ENCODE measurements at regions not wholly inside any gene's neighbourhood (a gene's known extent, or its start where the extent isn't known, plus 50 kb on each side); places are given as distances from the start of the nearest gene placed in this dataset.

- no peak for DNase-seq
Observed at GRCh38 chr6:45791211-45792168, 224.2 kb downstream of the CLIC5 start.

- no peak for DNase-seq
Observed at GRCh38 chr6:45789238-45789637, 226.4 kb downstream of the CLIC5 start.

- no peak for DNase-seq
Observed at GRCh38 chr6:45787384-45787783, 228.3 kb downstream of the CLIC5 start.

GRCh38 chr6:45786355-45786781 lies 229.3 kb downstream of the CLIC5 start:
- DNase-seq, result no peak

GRCh38 chr6:45784250-45784649 lies 231.4 kb downstream of the CLIC5 start:
- DNase-seq, result no peak

- DNase-seq, result no peak
Observed at GRCh38 chr6:45783716-45784115, 231.9 kb downstream of the CLIC5 start.

- DNase-seq, result no peak
Observed at GRCh38 chr6:45781890-45782289, 233.8 kb downstream of the CLIC5 start.

- no peak for DNase-seq
Observed at GRCh38 chr6:45780523-45780922, 235.1 kb downstream of the CLIC5 start.

GRCh38 chr6:45775026-45775697 lies 240.5 kb downstream of the CLIC5 start:
- DNase-seq, result no peak

GRCh38 chr6:45773906-45774305 lies 241.8 kb downstream of the CLIC5 start:
- DNase-seq, result no peak

- no peak for DNase-seq
Observed at GRCh38 chr6:45772886-45773495, 242.7 kb downstream of the CLIC5 start.

GRCh38 chr6:45772051-45772450 lies 243.6 kb downstream of the CLIC5 start:
- DNase-seq, result no peak

- DNase-seq, result no peak
Observed at GRCh38 chr6:45763281-45763680, 252.4 kb downstream of the CLIC5 start.

- no peak for DNase-seq
Observed at GRCh38 chr6:45759472-45759810, 256.2 kb downstream of the CLIC5 start.

- no peak for DNase-seq
Observed at GRCh38 chr6:45758787-45759471, 256.7 kb downstream of the CLIC5 start.

- DNase-seq, result no peak
Observed at GRCh38 chr6:45757443-45758130, 258.1 kb downstream of the CLIC5 start.

- DNase-seq, result no peak
Observed at GRCh38 chr6:45756606-45757005, 259.1 kb downstream of the CLIC5 start.

GRCh38 chr6:45754432-45754831 lies 261.2 kb downstream of the CLIC5 start:
- no peak for DNase-seq

GRCh38 chr6:45746046-45746445 lies 269.6 kb downstream of the CLIC5 start:
- no peak for DNase-seq

GRCh38 chr6:45743028-45743615 lies 272.5 kb downstream of the CLIC5 start:
- DNase-seq, result no peak

- no peak for DNase-seq
Observed at GRCh38 chr6:45742591-45742990, 273.1 kb downstream of the CLIC5 start.

Data from NCI-H345 (cell line).